HUES48 (cell line): ENCODE measurements at regions not wholly inside any gene's neighbourhood (a gene's known extent, or its start where the extent isn't known, plus 50 kb on each side); places are given as distances from the start of the nearest gene placed in this dataset.
"Not testable (repeated sequence)": the region's sequence is repeated elsewhere in the genome, so short reads cannot be mapped to it uniquely, and the experiment has no call there.

Experiments used
- H3K27ac ChIP-seq: one replicate; pipeline ENCODE4 v1.7.0; 2013; ENCODE audit warnings: low read depth, low read length, inconsistent platforms
- H3K27me3 ChIP-seq: 2 replicates; pipeline ENCODE4 v1.6.1; 2013; ENCODE audit warnings: mild to moderate bottlenecking, low read length; ENCODE audit not compliant: control insufficient read depth, insufficient read depth
- H3K36me3 ChIP-seq: 2 replicates; pipeline ENCODE4 v1.6.1; 2013; ENCODE audit warnings: low read length; ENCODE audit not compliant: control insufficient read depth, insufficient read depth
- H3K4me1 ChIP-seq: 2 replicates; pipeline ENCODE4 v1.6.1; 2013; ENCODE audit warnings: mild to moderate bottlenecking, low read length; ENCODE audit not compliant: control insufficient read depth, insufficient read depth
- H3K4me3 ChIP-seq: 2 replicates; pipeline ENCODE4 v1.5.1; 2013; ENCODE audit warnings: mild to moderate bottlenecking, low read depth, low read length
- H3K9ac ChIP-seq: 2 replicates; pipeline ENCODE4 v1.6.1; 2013; ENCODE audit warnings: mild to moderate bottlenecking, low read depth, low read length, moderate library complexity
- H3K9me3 ChIP-seq: 2 replicates; pipeline ENCODE4 v1.6.1; 2013; ENCODE audit warnings: low read length; ENCODE audit not compliant: control insufficient read depth, insufficient read depth

GRCh38 chr2:13822365-13822764 lies 810.2 kb upstream of the LRATD1 start:
- Histone ChIP-seq H3K4me1 (no peaks in the 10 kb centered on the region), H3K27ac (peak overlapping the region; percentile 34), H3K9ac (no peak overlapping the region), H3K4me3 (no peak overlapping the region), H3K36me3 (no peaks in the 10 kb centered on the region), H3K9me3 (no peaks in the 10 kb centered on the region), H3K27me3 (peaks cover 88% of the 10 kb centered on the region)

GRCh38 chr2:13826314-13826853 lies 806.1 kb upstream of the LRATD1 start:
- H3K36me3 ChIP-seq, result no peaks in the 10 kb centered on the region
- no peaks in the 10 kb centered on the region for H3K4me1 ChIP-seq
- no peak overlapping the region for H3K27ac ChIP-seq
- H3K27me3 ChIP-seq, result peaks cover 65% of the 10 kb centered on the region
- no peak overlapping the region for H3K4me3 ChIP-seq
- H3K9me3 ChIP-seq, result no peaks in the 10 kb centered on the region
- H3K9ac ChIP-seq, result no peak overlapping the region

- no peaks in the 10 kb centered on the region for H3K9me3 ChIP-seq
Observed at GRCh38 chr2:13858626-13859025, 773.9 kb upstream of the LRATD1 start.

GRCh38 chr2:13868275-13868674 lies 764.2 kb upstream of the LRATD1 start:
- not testable (repeated sequence) for H3K36me3 ChIP-seq, H3K9me3 ChIP-seq, H3K27me3 ChIP-seq, H3K27ac ChIP-seq, H3K4me1 ChIP-seq, H3K4me3 ChIP-seq, H3K9ac ChIP-seq

More at GRCh38 chr2:13858626-13859025, 773.9 kb upstream of the LRATD1 start:
- H3K36me3 ChIP-seq, result no peaks in the 10 kb centered on the region
- H3K4me1 ChIP-seq, result no peaks in the 10 kb centered on the region
- no peak overlapping the region for H3K4me3 ChIP-seq
- no peak overlapping the region for H3K9ac ChIP-seq
- no peak overlapping the region for H3K27ac ChIP-seq
- H3K27me3 ChIP-seq, result no peaks in the 10 kb centered on the region

- Histone ChIP-seq H3K4me3 (no peak overlapping the region), H3K27me3 (no peaks in the 10 kb centered on the region), H3K36me3 (no peaks in the 10 kb centered on the region), H3K9me3 (no peaks in the 10 kb centered on the region), H3K9ac (no peak overlapping the region), H3K27ac (no peak overlapping the region), H3K4me1 (no peaks in the 10 kb centered on the region)
Observed at GRCh38 chr2:13876491-13877037, 756.0 kb upstream of the LRATD1 start.

GRCh38 chr2:13877571-13877970 lies 754.9 kb upstream of the LRATD1 start:
- Histone ChIP-seq H3K27me3 (no peaks in the 10 kb centered on the region), H3K36me3 (no peaks in the 10 kb centered on the region), H3K4me1 (no peaks in the 10 kb centered on the region), H3K27ac (no peak overlapping the region), H3K4me3 (no peak overlapping the region), H3K9ac (no peak overlapping the region), H3K9me3 (no peaks in the 10 kb centered on the region)

GRCh38 chr2:13884291-13884976 lies 748.1 kb upstream of the LRATD1 start:
- Histone ChIP-seq H3K4me1 (no peaks in the 10 kb centered on the region), H3K9me3 (no peaks in the 10 kb centered on the region), H3K27ac (no peak overlapping the region), H3K27me3 (no peaks in the 10 kb centered on the region), H3K36me3 (no peaks in the 10 kb centered on the region), H3K9ac (no peak overlapping the region), H3K4me3 (no peak overlapping the region)

- H3K4me3 ChIP-seq, result no peak overlapping the region
Observed at GRCh38 chr2:13901526-13901925, 731.0 kb upstream of the LRATD1 start.

GRCh38 chr2:13905831-13906230 lies 726.7 kb upstream of the LRATD1 start:
- Histone ChIP-seq H3K4me1 (no peaks in the 10 kb centered on the region), H3K27me3 (no peaks in the 10 kb centered on the region), H3K9ac (no peak overlapping the region), H3K9me3 (no peaks in the 10 kb centered on the region), H3K36me3 (no peaks in the 10 kb centered on the region), H3K4me3 (no peak overlapping the region), H3K27ac (no peak overlapping the region)

More at GRCh38 chr2:13901526-13901925, 731.0 kb upstream of the LRATD1 start:
- H3K27ac ChIP-seq, result no peak overlapping the region
- no peak overlapping the region for H3K9ac ChIP-seq
- H3K4me1 ChIP-seq, result no peaks in the 10 kb centered on the region
- peaks cover 8% of the 10 kb centered on the region; the same call in 1 of the 2 replicates for H3K9me3 ChIP-seq
- no peaks in the 10 kb centered on the region for H3K36me3 ChIP-seq
- no peaks in the 10 kb centered on the region for H3K27me3 ChIP-seq

GRCh38 chr2:13916066-13916465 lies 716.5 kb upstream of the LRATD1 start:
- Histone ChIP-seq H3K27me3 (no peaks in the 10 kb centered on the region), H3K9ac (no peak overlapping the region), H3K36me3 (no peaks in the 10 kb centered on the region), H3K27ac (no peak overlapping the region), H3K4me3 (no peak overlapping the region), H3K4me1 (no peaks in the 10 kb centered on the region), H3K9me3 (no peaks in the 10 kb centered on the region)

- Histone ChIP-seq H3K27me3 (no peaks in the 10 kb centered on the region), H3K36me3 (no peaks in the 10 kb centered on the region), H3K9ac (no peak overlapping the region), H3K9me3 (no peaks in the 10 kb centered on the region), H3K4me3 (no peak overlapping the region), H3K27ac (no peak overlapping the region), H3K4me1 (no peaks in the 10 kb centered on the region)
Observed at GRCh38 chr2:13917958-13918357, 714.6 kb upstream of the LRATD1 start.
